Mucosa of rectum (tissue), 2 donors: ENCODE measurements at regions not wholly inside any gene's neighbourhood (a gene's known extent, or its start where the extent isn't known, plus 50 kb on each side); places are given as distances from the start of the nearest gene placed in this dataset.

ENCODE experiments used
- H3K27ac ChIP-seq, 2 donors: one replicate each; pipeline ENCODE4 v1.7.0; 2013; ENCODE audit warnings: inconsistent platforms in 2 of 2, low read depth in 2 of 2, low read length in 2 of 2
- H3K27me3 ChIP-seq, 2 donors: one replicate each; pipeline ENCODE4 v1.7.0; 2013; ENCODE audit warnings: low read length in 2 of 2; ENCODE audit not compliant: control insufficient read depth in 2 of 2, insufficient read depth in 2 of 2
- H3K36me3 ChIP-seq, 2 donors: one replicate each; pipeline ENCODE4 v1.7.0; 2013; ENCODE audit warnings: low read length in 2 of 2; ENCODE audit not compliant: control insufficient read depth in 2 of 2, insufficient read depth in 2 of 2
- H3K4me1 ChIP-seq, 2 donors: one replicate each; pipeline ENCODE4 v1.7.0; 2013; ENCODE audit warnings: low read length in 2 of 2, mild to moderate bottlenecking in 1 of 2; ENCODE audit not compliant: control insufficient read depth in 2 of 2, insufficient read depth in 2 of 2
- H3K4me3 ChIP-seq, 2 donors: one replicate each; pipeline ENCODE4 v1.7.0; 2013; ENCODE audit warnings: low read length in 2 of 2
- H3K9ac ChIP-seq, 2 donors: one replicate each; pipeline ENCODE4 v1.7.0; 2013; ENCODE audit warnings: low read length in 2 of 2, low read depth in 1 of 2, mild to moderate bottlenecking in 1 of 2
- H3K9me3 ChIP-seq, 2 donors: one replicate each; pipeline ENCODE4 v1.7.0; 2013; ENCODE audit warnings: low read length in 2 of 2; ENCODE audit not compliant: control insufficient read depth in 2 of 2
- donor health status: healthy.
- donor health status: Normal muscosa, but diverticular disease.

GRCh38 chr3:187957582-187957981, 196.4 kb upstream of the LPP start:
- peaks cover 0 to 5% of the 10 kb centered on the region in 2 donors for H3K4me1 ChIP-seq
- no peak overlapping the region for H3K9ac ChIP-seq
- no peak overlapping the region for H3K27ac ChIP-seq
- no peak overlapping the region for H3K4me3 ChIP-seq
- no peaks in the 10 kb centered on the region for H3K9me3 ChIP-seq
- no peaks in the 10 kb centered on the region for H3K27me3 ChIP-seq
- no peaks in the 10 kb centered on the region for H3K36me3 ChIP-seq

GRCh38 chr3:187958432-187959003, 195.4 kb upstream of the LPP start:
- no peak overlapping the region for H3K4me3 ChIP-seq
- H3K4me1 ChIP-seq: peaks cover 0 to 5% of the 10 kb centered on the region in 2 donors
- H3K27me3 ChIP-seq: no peaks in the 10 kb centered on the region
- no peak overlapping the region for H3K9ac ChIP-seq
- no peak overlapping the region for H3K27ac ChIP-seq
- H3K36me3 ChIP-seq: no peaks in the 10 kb centered on the region
- no peaks in the 10 kb centered on the region for H3K9me3 ChIP-seq

GRCh38 chr3:187960820-187961219, 193.1 kb upstream of the LPP start:
- Histone ChIP-seq H3K4me1 (no peaks in the 10 kb centered on the region), H3K9ac (no peak overlapping the region), H3K4me3 (no peak overlapping the region), H3K27ac (no peak overlapping the region), H3K27me3 (no peaks in the 10 kb centered on the region), H3K36me3 (no peaks in the 10 kb centered on the region), H3K9me3 (no peaks in the 10 kb centered on the region)

- Histone ChIP-seq H3K9ac (no peak overlapping the region), H3K9me3 (no peaks in the 10 kb centered on the region), H3K4me3 (no peak overlapping the region), H3K4me1 (no peaks in the 10 kb centered on the region), H3K27me3 (no peaks in the 10 kb centered on the region), H3K36me3 (no peaks in the 10 kb centered on the region), H3K27ac (no peak overlapping the region)
These were observed 192.6 kb upstream of the LPP start for GRCh38 chr3:187961366-187961765.

GRCh38 chr3:187963003-187963676, 190.8 kb upstream of the LPP start:
- no peaks in the 10 kb centered on the region for H3K36me3 ChIP-seq
- no peak overlapping the region for H3K27ac ChIP-seq
- no peak overlapping the region for H3K9ac ChIP-seq
- no peaks in the 10 kb centered on the region for H3K9me3 ChIP-seq
- H3K27me3 ChIP-seq: no peaks in the 10 kb centered on the region
- H3K4me3 ChIP-seq: no peak overlapping the region
- no peaks in the 10 kb centered on the region for H3K4me1 ChIP-seq

GRCh38 chr3:187963677-187964385, 190.1 kb upstream of the LPP start:
- H3K27me3 ChIP-seq: no peaks in the 10 kb centered on the region
- no peak overlapping the region for H3K27ac ChIP-seq
- no peaks in the 10 kb centered on the region for H3K9me3 ChIP-seq
- H3K4me3 ChIP-seq: no peak overlapping the region
- H3K4me1 ChIP-seq: no peaks in the 10 kb centered on the region
- H3K9ac ChIP-seq: no peak overlapping the region
- H3K36me3 ChIP-seq: no peaks in the 10 kb centered on the region

- H3K36me3 ChIP-seq: no peaks in the 10 kb centered on the region
- H3K27ac ChIP-seq: no peak overlapping the region
- H3K9ac ChIP-seq: no peak overlapping the region
- no peaks in the 10 kb centered on the region for H3K9me3 ChIP-seq
- no peaks in the 10 kb centered on the region for H3K27me3 ChIP-seq
- H3K4me3 ChIP-seq: no peak overlapping the region
- H3K4me1 ChIP-seq: peaks cover 0 to 2% of the 10 kb centered on the region in 2 donors
These were observed 189.2 kb upstream of the LPP start for GRCh38 chr3:187964760-187965159.

GRCh38 chr3:187966096-187966495, 187.9 kb upstream of the LPP start:
- Histone ChIP-seq H3K4me3 (no peak overlapping the region), H3K4me1 (peaks cover 0 to 2% of the 10 kb centered on the region in 2 donors), H3K27me3 (no peaks in the 10 kb centered on the region), H3K9ac (no peak overlapping the region), H3K36me3 (no peaks in the 10 kb centered on the region), H3K27ac (no peak overlapping the region), H3K9me3 (no peaks in the 10 kb centered on the region)

GRCh38 chr3:187966636-187967406, 187.1 kb upstream of the LPP start:
- Histone ChIP-seq H3K27ac (no peak overlapping the region), H3K4me3 (no peak overlapping the region), H3K9me3 (no peaks in the 10 kb centered on the region), H3K9ac (no peak overlapping the region), H3K27me3 (no peaks in the 10 kb centered on the region), H3K36me3 (no peaks in the 10 kb centered on the region), H3K4me1 (peaks cover 0 to 2% of the 10 kb centered on the region in 2 donors)

- Histone ChIP-seq H3K27ac (no peak overlapping the region), H3K4me3 (no peak overlapping the region), H3K9ac (no peak overlapping the region), H3K36me3 (no peaks in the 10 kb centered on the region), H3K4me1 (peaks cover 0 to 2% of the 10 kb centered on the region in 2 donors), H3K27me3 (peaks cover 0 to under 1% of the 10 kb centered on the region in 2 donors), H3K9me3 (no peaks in the 10 kb centered on the region)
These were observed 186.0 kb upstream of the LPP start for GRCh38 chr3:187967993-187968392.
